NCI-H187 (cell line): ENCODE measurements at regions not wholly inside any gene's neighbourhood (a gene's known extent, or its start where the extent isn't known, plus 50 kb on each side); places are given as distances from the start of the nearest gene placed in this dataset.

Source experiments
- DNase-seq, 2 experiments: peaks; one replicate each; lab custom pipeline; 2025; lab: John Stamatoyannopoulos, UW

- no peak for DNase-seq
Observed at GRCh38 chr4:10203851-10204250, 87.3 kb upstream of the WDR1 start.

- DNase-seq: no peak
Observed at GRCh38 chr4:10201381-10202223, 85.0 kb upstream of the WDR1 start.

- DNase-seq: no peak
Observed at GRCh38 chr4:10200869-10201268, 84.3 kb upstream of the WDR1 start.

GRCh38 chr4:10198365-10198764 lies 81.8 kb upstream of the WDR1 start:
- no peak for DNase-seq

- no peak for DNase-seq
Observed at GRCh38 chr4:10197952-10198351, 81.4 kb upstream of the WDR1 start.

GRCh38 chr4:10196191-10196590 lies 79.6 kb upstream of the WDR1 start:
- no peak for DNase-seq

GRCh38 chr4:10192331-10192730 lies 75.7 kb upstream of the WDR1 start:
- no peak for DNase-seq

- DNase-seq: no peak
Observed at GRCh38 chr4:10188400-10189004, 71.9 kb upstream of the WDR1 start.

GRCh38 chr4:10186228-10187214 lies 69.9 kb upstream of the WDR1 start:
- DNase-seq: no peak

GRCh38 chr4:10185518-10186227 lies 69.1 kb upstream of the WDR1 start:
- no peak for DNase-seq

- DNase-seq: no peak
Observed at GRCh38 chr4:10184501-10184938, 67.9 kb upstream of the WDR1 start.

GRCh38 chr4:10184041-10184440 lies 67.4 kb upstream of the WDR1 start:
- DNase-seq: no peak

- no peak for DNase-seq
Observed at GRCh38 chr4:10183462-10183861, 66.9 kb upstream of the WDR1 start.

- DNase-seq: no peak
Observed at GRCh38 chr4:10182446-10183424, 66.1 kb upstream of the WDR1 start.

GRCh38 chr4:10181745-10182445 lies 65.3 kb upstream of the WDR1 start:
- DNase-seq: no peak

- no peak for DNase-seq
Observed at GRCh38 chr4:10180927-10181744, 64.5 kb upstream of the WDR1 start.

GRCh38 chr4:10180603-10180926 lies 64.0 kb upstream of the WDR1 start:
- no peak for DNase-seq

GRCh38 chr4:10179957-10180602 lies 63.5 kb upstream of the WDR1 start:
- DNase-seq: no peak

GRCh38 chr4:10178763-10179162 lies 62.2 kb upstream of the WDR1 start:
- no peak for DNase-seq
